ENCODE measurements at regions not wholly inside any gene's neighbourhood (a gene's known extent, or its start where the extent isn't known, plus 50 kb on each side); places are given as distances from the start of the nearest gene placed in this dataset.

GRCh38 chr10:107984149-107984548 is 819.6 kb upstream of the SORCS1 start:
- TF ChIP-seq CTCF (conservative IDR thresholded peaks at IDR 0.05; ENCODE audit: low read depth, low read length) (no peak), POLR2A (IDR thresholded peaks at IDR 0.05; ENCODE audit: low read depth, low read length) (no peak), USF2 (IDR thresholded peaks at IDR 0.05; ENCODE audit: low read depth, low read length) (no peak), RAD21 (IDR thresholded peaks at IDR 0.05; ENCODE audit: low read length) (no peak), MXI1 (IDR thresholded peaks at IDR 0.05; ENCODE audit: borderline replicate concordance, low read depth, low read length) (no peak), SMC3 (IDR thresholded peaks at IDR 0.05; ENCODE audit: low read depth, low read length) (no peak), CEBPB (IDR thresholded peaks at IDR 0.05; ENCODE audit: low read depth, low read length) (no peak), CHD1 (IDR thresholded peaks at IDR 0.05; ENCODE audit: low read depth, low read length) (no peak), MAZ (IDR thresholded peaks at IDR 0.05; ENCODE audit: borderline replicate concordance, low read depth, low read length) (no peak), RCOR1 (IDR thresholded peaks at IDR 0.05; ENCODE audit: insufficient replicate concordance, low read length) (no peak), MAFK (IDR thresholded peaks at IDR 0.05; ENCODE audit: low read depth, low read length) (no peak), FOS (IDR thresholded peaks at IDR 0.05; ENCODE audit: low read depth, low read length) (no peak), BHLHE40 (IDR thresholded peaks at IDR 0.05; ENCODE audit: low read depth, low read length) (no peak), NFE2L2 (IDR thresholded peaks at IDR 0.05; ENCODE audit: low read depth, low read length) (no peak)

All from IMR-90 (cell line).